ENCODE measurements at regions not wholly inside any gene's neighbourhood (a gene's known extent, or its start where the extent isn't known, plus 50 kb on each side); places are given as distances from the start of the nearest gene placed in this dataset.
A peak's percentile ranks its signal among the peaks of the same experiment; 100 is the strongest.

DNA sequence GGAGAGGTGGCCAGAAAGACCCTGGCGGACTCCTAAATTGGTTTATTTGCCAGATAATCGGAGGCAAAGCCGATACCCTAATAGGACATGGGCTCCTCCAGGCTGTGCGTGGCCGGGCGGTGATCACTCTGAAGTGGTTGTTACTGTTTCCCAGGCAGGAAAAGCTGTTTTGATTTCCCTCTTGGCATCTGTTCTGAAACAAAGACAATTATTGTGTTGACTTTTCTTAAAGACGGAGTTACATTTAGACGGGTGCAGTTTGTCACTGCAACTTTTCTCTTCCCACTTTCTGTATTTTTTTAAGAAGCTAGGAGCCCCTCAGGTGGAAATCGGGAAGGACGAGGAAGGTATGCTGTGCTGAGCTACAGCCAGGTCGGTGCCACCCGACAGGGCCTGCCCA, 1288.4 kb downstream of the BRD1 start:
- DNase-seq (ENCODE audit: low read depth in 4 of 4, low spot score in 2 of 4), result no peak

DNA sequence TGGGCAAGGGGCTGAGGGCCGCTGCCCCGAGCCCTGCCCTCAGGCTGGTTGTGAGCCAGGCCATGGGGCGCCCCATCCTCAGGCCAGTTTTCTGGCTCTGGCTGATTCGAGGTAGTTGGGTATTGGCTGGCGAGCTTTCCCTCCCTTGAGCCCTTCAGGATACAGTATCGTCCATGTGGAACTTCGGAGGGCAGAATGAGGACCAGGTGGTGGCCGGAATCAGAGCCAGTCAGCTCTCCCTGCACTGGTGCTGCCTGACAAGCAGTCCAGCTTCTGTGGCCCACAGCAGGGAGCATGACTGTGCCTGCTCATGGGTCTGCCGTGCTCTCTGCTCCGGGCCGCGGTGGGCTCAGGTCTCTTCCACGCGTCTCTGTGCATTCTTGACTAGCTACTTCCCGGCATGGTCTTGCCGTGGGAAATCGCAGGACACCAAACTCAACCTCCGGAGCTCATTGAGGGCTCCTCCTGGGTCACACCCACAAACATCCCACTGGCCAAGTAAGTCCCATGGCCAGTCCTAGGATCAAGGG, 1289.3 kb downstream of the BRD1 start:
- no peak for DNase-seq (ENCODE audit: low read depth in 4 of 4, low spot score in 2 of 4)

DNA sequence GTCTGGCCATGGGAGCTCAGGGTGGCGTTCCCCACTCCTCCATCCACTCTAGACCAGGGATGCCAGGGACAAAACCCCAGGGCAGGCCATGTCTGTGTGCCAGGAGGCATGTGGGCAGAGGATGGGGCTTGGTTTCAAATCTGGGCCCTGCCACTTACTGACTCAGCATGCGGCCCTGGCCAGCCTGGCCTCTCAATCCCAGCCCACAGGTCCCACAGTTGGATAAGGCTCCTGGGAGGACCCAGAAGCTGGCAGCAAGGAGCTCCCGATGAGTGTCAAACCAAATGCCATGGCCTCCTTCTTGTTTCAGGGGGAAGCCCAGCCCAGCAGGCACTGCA, 1290.4 kb downstream of the BRD1 start:
- DNase-seq (ENCODE audit: low read depth in 4 of 4, low spot score in 2 of 4), result no peak

DNA sequence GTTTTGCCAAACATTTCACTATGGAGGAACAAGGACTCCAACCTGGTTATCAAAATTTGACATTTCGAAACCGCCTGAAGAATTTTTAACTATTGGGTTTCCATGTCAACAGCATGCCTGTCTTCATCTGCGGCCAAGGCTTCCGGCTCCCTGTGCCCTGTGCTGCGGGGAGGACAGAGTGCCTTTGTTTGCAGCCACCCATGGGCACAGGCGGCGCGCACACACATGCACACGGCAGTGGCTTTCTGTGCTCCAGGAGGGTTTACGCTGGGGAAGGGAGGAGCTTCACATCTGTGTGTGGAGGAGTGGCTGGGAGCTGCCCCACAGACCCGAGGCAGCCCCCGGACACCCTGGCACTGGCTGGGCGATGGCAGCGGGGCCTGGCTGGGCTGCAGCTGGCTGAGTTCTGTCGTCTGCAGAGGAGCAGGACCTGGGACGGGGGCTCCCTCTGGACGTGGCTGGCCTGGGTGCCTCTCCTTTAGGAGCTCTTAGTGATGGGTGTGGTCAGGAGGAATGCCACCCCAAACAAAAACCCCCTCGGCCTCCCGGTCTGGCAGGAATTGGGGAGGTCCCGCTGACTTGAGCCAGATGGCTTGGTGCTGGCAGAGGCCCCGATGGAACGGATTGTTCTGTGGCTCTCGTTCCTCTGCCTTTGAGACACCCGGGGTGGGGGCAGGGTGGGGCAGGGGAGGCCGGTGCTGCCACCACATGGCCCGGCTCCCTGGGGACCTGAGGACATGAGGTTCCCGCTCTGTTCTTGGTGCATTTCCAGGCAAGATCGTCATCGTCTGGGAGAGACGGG, 1290.9 kb downstream of the BRD1 start:
- no peak for DNase-seq (ENCODE audit: low read depth in 4 of 4, low spot score in 2 of 4)

DNA sequence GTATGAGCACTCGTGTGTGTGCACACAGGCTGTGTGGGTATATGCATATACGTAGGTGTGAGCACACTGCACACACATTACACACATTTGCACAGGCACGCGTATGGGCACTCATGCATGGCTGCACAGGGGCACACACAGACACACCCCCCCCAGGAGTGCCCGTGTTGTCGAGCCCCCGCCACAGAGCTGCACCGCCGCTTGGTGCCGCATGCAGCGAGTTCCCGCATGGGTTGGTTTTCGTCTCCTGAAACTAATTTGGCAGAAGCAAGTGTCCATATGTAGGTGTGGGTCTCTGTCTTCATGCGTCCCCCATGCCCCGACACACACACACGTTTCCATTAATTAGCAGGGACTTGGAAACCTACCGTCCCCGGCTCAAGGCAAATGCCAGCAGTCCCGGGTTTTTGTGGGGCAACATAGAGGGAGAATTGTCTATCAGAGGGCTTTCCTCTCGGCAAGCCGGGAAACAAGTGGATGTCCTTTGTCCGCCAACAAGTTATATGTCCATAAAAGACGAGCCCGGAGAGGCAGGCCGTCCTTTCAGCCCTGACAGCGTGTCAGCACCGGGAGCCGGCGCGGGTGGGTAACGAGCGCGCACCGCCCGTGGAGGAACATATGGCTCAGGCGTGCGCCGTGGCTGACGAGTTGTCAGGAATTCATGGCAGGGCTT, 1291.7 kb downstream of the BRD1 start:
- no peak for DNase-seq (ENCODE audit: low read depth in 4 of 4, low spot score in 2 of 4)

DNA sequence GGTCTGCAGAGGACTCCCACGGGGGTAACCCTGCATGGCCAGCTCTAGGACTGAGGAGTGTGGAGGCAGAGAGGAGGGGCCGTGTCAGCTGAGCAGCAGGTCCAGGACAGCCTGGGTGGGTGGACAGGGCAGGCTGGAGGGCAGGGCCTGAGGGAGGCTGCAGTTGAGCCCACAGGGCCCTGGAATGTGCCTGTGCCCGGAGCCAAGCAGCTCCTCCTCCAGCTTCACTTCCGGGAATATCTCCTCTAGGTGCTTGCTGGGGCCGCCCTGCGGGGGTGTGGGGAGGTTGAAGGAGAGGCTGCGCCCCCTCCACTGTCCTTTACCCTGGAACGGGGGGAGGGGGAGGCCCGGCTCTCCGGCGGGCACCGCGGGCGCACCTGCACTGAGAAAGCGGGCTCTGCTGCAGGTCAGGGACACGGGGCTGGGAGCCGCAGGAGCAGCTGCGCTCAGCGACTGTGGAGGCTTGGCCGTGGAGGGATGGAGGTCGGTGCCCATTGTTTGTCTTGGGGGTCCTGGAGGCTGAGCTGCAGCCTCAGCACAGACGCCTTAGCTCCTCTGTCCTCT, 1293.2 kb downstream of the BRD1 start:
- DNase-seq (ENCODE audit: low read depth in 4 of 4, low spot score in 2 of 4), result no peak

DNA sequence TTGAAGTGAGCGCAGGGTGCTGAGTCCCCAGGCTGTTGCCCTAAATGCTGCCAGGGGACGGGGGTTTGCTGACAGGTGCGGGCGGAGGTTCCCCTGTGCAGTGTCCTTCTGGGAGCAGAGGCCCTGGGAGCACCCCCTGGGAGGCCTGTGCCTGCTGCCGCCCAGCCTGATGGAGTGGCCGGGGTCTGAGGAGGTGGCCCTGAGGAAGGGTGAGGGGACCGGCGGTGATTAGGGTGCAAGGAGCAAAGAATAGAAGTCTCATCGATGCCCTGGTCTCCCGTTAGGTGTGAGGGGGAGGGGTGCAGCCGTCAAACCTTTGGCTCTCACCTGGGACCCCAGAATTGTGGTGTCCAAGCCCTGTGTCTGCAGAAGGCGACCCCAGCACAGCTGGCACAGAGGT, 1294.7 kb downstream of the BRD1 start:
- DNase-seq (ENCODE audit: low read depth in 4 of 4, low spot score in 2 of 4), result no peak

DNA sequence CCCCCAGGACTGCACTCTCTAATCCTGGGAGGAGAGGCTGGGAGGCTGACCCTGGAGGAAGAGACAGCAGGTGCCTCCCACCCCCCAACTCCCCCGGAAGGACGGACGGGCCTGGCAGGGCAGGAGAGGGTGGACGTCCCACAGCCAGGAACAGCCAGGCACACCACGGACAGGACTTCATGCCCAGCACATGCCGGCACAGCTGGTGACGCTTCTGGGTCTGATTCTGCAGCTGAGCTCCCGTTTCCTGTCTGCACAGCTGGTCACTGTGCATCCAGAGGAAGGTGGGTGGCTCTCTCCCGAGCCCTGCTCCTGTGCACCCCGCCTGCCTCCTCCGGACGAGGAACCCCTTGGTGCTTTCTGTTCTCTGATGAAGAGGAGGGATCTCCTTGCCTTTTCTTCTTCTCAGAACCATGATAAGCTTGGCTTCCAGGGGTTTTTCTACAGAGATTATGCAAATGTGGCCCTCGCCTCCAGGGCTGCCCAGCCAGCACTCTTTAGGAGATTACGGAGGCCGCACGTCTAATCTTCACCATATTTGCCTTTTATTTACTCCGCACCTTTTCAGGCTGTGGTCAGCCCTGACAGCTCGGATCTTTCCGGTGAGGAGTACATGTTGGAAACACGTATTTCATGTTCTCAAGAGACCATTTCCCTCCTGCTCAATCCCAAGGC, 1295.8 kb downstream of the BRD1 start:
- no peak for DNase-seq (ENCODE audit: low read depth in 4 of 4, low spot score in 2 of 4)

DNA sequence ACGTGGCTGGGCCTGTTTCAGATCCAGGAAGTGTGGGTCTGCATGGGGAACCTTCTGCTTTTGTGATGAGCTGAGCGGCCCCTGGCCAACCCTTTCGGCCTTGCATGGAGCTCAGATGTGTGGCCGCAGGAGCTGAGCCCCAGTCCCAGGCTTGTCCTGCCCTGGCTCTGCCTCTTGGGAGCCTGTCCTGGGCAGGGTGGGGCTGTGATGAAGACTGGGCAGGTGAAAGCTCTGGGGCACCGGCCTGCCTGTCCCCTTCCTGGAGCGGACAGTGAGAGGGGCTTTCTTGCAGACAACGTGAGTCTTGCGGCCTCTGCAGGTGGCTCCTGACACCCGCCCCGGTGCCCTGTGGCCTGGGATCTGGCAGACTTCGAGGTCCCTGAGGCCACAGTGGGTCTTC, 1296.6 kb downstream of the BRD1 start:
- no peak for DNase-seq (ENCODE audit: low read depth in 4 of 4, low spot score in 2 of 4)

DNA sequence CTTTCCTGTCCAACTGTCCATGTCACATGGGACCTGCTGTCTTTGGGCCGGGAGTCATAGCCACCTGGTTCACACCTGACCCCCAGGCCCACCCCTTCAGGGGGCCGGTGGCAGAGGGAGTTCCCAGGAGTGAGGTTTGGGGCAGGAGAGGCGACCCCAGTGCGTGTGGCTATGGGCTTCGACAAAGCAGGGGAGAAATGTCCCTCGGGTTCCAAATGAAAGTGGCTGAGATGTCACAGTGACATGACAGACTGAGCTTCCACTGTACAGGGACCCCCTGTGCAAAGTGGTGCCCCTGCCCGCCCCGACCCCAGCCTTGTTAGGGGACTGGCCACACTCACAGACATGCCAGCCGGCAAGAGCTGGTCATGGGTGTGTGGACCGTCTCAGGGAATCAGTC, 1297.0 kb downstream of the BRD1 start:
- DNase-seq (ENCODE audit: low read depth in 4 of 4, low spot score in 2 of 4), result no peak

DNA sequence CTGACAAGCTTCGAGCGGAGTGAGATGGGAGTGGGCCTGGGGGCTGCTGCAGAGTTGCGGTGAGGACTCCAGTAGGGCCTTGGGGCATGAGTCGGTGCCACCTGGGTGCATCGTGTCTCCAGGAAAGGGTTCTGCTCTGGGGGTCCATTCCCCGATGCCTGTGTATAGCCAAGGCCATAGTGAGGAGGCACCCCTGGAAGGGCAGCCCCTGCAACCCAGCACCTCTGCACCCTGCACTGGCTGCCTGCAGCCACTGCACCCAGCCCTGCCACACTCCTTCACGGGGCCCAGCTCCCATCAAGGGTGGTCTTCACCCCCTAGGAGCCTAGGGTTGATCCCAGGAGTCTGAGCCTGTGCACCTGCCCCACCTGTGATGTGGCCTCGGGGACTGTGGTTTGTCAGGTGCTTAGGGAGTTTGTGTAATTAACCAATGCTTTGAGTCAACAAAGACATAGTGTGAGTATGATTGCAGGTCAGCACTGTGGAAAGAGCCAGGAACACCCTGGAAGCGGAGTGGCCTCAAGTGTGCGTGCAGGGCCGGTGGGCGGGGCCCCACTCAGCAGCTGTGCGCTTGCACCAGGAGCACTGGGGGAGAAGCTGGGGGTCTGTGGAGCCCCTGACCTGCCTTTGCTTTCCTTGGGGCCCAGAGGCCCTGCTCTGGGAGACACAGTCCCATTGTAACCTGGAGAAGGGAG, 1299.3 kb downstream of the BRD1 start:
- DNase-seq (ENCODE audit: low read depth in 4 of 4, low spot score in 2 of 4), result no peak

DNA sequence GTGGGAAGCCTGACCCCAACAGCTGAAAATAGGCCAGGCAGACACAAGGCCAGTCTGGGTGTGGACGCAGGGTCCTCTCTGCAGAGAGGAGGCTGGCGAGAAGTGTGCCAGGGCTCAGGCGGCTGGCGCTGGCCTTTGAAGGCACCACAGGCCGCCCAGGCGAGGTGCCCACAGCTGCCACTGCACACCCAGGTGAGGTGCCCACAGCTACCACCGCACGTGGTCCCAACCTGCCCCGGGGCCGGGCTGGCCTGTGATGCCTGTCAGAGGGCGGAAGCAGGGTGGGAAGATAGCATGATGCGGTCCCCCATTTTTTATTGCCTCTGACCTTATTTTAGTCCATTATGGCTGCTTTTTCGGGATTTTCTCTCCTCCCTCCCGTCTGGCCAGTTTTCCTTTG, 1303.9 kb downstream of the BRD1 start:
- DNase-seq (ENCODE audit: low read depth in 4 of 4, low spot score in 2 of 4), result no peak

DNA sequence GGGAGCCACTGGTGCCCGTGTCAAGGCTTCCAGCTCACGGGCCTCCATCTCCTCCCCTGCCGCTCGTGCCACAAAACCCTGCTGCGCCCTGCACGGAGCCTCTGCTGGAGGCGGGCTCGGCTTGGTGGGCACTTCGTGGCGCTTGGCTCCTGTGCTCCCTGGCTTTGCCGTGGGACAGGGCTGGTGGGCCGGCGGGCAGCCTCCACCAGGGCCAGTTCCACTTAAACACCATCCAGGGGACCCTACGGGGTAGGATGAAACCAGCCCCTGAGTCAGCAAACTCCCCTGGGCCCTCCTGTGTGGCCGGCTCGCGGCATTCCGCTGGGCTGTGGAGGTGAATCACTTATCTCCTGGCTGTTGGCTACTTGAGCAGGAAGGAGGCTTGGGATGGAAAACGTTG, 1304.6 kb downstream of the BRD1 start:
- DNase-seq (ENCODE audit: low read depth in 4 of 4, low spot score in 2 of 4), result no peak

DNA sequence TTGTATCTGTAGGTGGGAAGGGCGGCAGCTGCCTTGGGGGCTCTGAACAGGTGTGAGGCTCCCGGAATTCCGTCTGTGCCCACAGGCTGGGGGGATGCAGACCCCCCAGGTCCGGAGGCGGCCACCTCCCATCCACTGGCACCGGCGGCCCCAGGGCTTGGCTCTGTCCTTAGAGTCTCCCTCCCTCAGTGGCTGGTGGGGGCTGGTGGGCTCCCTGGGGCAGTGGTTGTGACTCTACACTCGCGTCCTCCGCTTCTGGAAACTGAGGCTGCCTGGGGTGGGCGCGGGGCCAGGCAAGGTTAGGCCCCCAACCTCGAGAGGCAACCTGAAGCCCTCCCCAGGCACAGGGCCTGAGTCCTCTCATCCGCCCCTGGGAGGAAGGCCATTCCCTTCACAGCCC, 1305.4 kb downstream of the BRD1 start:
- DNase-seq (ENCODE audit: low read depth in 4 of 4, low spot score in 2 of 4), result no peak

DNA sequence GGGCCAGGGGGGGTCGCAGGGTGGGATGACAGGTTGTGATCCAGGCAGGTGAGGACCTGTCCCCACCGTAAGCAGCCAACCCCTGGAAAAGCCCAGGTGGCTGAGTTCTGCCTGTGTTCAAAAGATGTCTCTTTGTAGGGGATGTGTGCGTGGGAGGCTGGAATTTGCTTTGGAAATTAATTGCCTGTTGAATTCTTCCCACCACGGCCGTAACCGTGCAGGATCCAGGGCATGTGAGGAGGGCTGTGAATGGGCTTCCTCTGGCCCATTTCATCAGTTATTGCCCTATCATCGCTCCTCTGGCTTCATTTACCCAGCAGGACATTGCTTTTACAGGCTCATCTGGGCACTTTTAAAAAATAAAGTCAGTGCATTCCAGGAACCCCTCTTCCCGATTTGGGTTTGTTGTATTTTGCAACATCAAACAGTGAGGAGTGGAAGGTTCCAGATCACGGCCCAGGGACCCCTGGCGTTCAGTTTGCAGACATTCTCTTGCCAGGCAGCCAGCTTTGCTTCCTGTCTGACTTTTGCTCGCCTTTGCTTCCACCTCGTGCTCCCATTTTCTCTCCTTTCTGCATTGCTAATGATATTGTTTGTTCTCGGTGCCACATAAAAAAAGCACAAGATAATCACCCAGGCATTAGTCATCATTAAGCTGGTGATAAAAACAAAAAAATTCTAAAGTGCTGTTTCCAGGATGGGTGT, 1306.6 kb downstream of the BRD1 start:
- DNase-seq (ENCODE audit: low read depth in 4 of 4, low spot score in 2 of 4), result peak in 2 of 4 donors; percentile 29 to 50

DNA sequence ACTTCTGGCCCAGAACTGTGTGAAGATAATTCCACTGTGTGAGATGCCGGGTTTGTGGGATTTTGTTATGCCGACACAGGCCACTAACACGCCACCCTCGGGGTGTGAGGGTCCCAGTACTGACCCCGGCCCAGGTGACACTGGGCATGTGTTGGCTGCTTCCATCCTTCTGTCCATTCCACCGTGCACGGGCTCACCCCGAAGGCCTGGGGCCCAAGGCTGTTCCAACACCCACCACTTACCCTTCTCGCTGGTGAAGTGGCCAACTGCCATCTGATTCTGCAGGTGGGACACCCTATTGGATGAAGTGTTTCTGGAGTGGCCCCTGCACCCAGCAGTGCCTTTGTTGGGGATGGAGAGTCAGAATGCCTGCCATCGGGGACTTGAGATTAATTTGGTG, 1307.5 kb downstream of the BRD1 start:
- no peak for DNase-seq (ENCODE audit: low read depth in 4 of 4, low spot score in 2 of 4)

DNA sequence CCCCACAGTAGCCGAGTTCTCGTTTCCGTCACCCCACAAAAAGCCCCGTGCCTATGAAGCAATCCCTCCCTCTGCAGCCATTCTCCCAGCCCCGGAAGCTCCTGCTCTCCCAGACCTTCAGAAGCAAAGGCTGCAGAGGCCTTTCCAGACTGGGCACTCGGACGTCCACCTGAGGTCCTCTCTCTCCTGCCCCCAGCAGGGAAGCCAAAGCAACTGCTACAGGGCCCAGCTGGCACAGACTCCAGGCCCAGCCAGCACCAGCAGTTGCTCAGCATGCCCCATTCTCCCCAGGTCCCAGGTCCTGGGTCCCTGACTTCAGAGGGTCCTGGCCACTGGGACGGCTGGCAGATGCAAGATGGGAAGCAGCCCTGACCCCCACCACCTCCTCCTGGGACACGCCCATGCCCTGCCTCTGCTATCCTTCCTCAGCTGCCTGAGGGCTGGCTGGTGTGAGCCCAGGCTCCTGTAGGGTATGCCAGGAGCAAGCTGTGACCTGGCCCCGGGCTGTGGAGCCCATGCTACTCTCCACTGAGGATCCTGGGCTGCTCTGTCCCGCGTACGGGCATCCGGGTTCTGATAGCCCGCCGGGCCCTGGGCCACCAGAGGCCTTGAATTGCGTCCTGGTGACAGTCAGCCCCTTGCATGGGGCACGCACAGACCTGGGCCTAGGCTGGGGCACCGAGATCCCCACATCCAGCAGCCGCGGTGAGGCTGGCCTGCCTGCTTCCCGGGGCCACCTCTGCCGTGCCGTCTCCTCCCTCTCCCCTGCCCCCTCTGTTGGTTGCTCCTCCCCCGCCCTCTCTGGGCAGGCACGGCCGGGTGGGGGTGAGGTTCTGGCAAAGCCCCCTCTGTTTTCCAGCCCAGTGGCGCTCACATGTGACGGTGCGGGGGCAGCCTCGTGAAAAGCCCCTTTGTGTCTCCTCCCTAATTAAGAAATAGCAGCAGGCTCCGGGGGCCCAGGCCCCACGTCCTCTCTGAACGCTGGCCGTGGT, 1310.3 kb downstream of the BRD1 start:
- no peak for DNase-seq (ENCODE audit: low read depth in 4 of 4, low spot score in 2 of 4)

DNA sequence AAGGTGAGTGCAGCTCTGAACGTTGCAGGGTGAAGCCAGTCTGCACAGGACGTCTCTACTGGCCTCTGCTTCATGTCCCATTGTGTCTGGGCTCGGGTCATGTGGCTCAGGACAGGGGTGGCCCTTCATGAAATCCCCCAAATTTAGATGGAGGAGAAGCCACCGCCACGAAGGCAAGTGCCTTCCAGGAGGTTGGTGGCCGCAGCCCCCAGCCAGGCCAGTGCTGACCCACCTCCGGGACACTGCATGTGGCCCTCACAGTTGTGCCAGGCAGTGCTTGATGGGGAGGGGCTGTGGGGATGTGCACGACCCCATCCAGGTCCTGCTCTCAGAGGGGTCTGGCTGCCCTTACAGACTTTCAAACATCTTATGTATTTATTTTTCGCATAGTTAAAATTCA, 1311.1 kb downstream of the BRD1 start:
- DNase-seq (ENCODE audit: low read depth in 4 of 4, low spot score in 2 of 4), result no peak

Measured in left renal cortex interstitium (tissue), 4 donors.